ENCODE measurements at regions not wholly inside any gene's neighbourhood (a gene's known extent, or its start where the extent isn't known, plus 50 kb on each side); places are given as distances from the start of the nearest gene placed in this dataset.

DNA sequence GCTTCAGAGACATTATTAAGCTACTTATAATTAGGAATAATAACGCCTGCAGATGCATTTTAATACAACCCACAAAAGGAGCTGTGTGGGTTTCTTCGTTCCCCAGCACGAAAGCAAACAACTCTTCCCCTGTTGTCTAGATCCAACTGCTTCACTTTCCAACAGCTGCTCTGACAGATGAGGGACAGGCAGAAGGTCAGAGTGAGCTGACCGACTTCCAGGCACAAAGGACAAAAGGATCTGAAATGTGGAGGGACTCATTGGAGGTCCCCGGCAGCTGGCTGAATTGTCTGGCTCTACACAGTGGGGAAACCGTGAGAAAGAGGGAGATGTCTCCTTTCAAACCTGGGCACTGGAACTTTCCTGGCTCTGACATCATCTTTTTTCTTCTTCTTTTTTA, 79.1 kb upstream of the ALDH1B1 start:
- Histone ChIP-seq H3K36me3 (ENCODE audit: control insufficient read depth in 4 of 4, insufficient read depth in 3 of 4, low read depth in 1 of 4, low read length in 3 of 4) (no peaks in the 10 kb centered on the region), H3K9me3 (ENCODE audit: control insufficient read depth in 4 of 4, low read length in 3 of 4) (no peaks in the 10 kb centered on the region), H3K4me1 (ENCODE audit: control insufficient read depth in 4 of 4, insufficient read depth in 4 of 4, low read length in 3 of 4) (no peaks in the 10 kb centered on the region), H3K9ac (ENCODE audit: low read depth in 1 of 2, low read length in 2 of 2) (no peak overlapping the region), H3K27me3 (ENCODE audit: control insufficient read depth in 4 of 4, insufficient read depth in 4 of 4, low read length in 3 of 4) (peaks cover 0 to 5% (median 0%) of the 10 kb centered on the region in 4 donors), H3K4me3 (ENCODE audit: low read depth in 1 of 3, low read length in 3 of 3) (no peak overlapping the region), H3K27ac (ENCODE audit: low read depth in 1 of 2, low read length in 2 of 2) (no peak overlapping the region)
- TF ChIP-seq, protein P1, sequence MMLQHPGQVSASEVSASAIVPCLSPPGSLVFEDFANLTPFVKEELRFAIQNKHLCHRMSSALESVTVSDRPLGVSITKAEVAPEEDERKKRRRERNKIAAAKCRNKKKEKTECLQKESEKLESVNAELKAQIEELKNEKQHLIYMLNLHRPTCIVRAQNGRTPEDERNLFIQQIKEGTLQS (IDR thresholded peaks at IDR 0.05), result no peak
- TF ChIP-seq RAD21 (IDR thresholded peaks at IDR 0.05) (no peak), CTCF (IDR thresholded peaks at IDR 0.05; ENCODE audit: low read depth, low read length, missing input control) (no peak), RXRA (IDR thresholded peaks at IDR 0.05) (no peak), FOXA2 (IDR thresholded peaks at IDR 0.05) (no peak), FOXA1 (IDR thresholded peaks at IDR 0.05) (no peak), GABPA (IDR thresholded peaks at IDR 0.05 in 1 of 2, conservative IDR thresholded peaks at IDR 0.05 in 1 of 2) (no peak), HNF4A (conservative IDR thresholded peaks at IDR 0.05) (no peak), TAF1 (conservative IDR thresholded peaks at IDR 0.05) (no peak), JUND (IDR thresholded peaks at IDR 0.05) (no peak), EGR1 (IDR thresholded peaks at IDR 0.05; ENCODE audit: low read depth in 2 of 2) (no peak), ZBTB33 (IDR thresholded peaks at IDR 0.05) (no peak), YY1 (IDR thresholded peaks at IDR 0.05) (no peak), NR2F2 (IDR thresholded peaks at IDR 0.05) (no peak), SP1 (IDR thresholded peaks at IDR 0.05) (no peak), MAX (IDR thresholded peaks at IDR 0.05) (no peak), HNF4G (IDR thresholded peaks at IDR 0.05) (no peak)
- TF ChIP-seq, protein P2, sequence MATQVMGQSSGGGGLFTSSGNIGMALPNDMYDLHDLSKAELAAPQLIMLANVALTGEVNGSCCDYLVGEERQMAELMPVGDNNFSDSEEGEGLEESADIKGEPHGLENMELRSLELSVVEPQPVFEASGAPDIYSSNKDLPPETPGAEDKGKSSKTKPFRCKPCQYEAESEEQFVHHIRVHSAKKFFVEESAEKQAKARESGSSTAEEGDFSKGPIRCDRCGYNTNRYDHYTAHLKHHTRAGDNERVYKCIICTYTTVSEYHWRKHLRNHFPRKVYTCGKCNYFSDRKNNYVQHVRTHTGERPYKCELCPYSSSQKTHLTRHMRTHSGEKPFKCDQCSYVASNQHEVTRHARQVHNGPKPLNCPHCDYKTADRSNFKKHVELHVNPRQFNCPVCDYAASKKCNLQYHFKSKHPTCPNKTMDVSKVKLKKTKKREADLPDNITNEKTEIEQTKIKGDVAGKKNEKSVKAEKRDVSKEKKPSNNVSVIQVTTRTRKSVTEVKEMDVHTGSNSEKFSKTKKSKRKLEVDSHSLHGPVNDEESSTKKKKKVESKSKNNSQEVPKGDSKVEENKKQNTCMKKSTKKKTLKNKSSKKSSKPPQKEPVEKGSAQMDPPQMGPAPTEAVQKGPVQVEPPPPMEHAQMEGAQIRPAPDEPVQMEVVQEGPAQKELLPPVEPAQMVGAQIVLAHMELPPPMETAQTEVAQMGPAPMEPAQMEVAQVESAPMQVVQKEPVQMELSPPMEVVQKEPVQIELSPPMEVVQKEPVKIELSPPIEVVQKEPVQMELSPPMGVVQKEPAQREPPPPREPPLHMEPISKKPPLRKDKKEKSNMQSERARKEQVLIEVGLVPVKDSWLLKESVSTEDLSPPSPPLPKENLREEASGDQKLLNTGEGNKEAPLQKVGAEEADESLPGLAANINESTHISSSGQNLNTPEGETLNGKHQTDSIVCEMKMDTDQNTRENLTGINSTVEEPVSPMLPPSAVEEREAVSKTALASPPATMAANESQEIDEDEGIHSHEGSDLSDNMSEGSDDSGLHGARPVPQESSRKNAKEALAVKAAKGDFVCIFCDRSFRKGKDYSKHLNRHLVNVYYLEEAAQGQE (IDR thresholded peaks at IDR 0.05), result no peak
- no peak for DNase-seq (ENCODE audit: low spot score)
- 77% methylated on average over 6 of the region's 6 CpGs for WGBS

Measured in liver (tissue), 8 donors.